Dermis blood vessel endothelial cell (primary cell): ENCODE measurements at regions not wholly inside any gene's neighbourhood (a gene's known extent, or its start where the extent isn't known, plus 50 kb on each side); places are given as distances from the start of the nearest gene placed in this dataset.

Experiments used
- DNase-seq: peaks from one replicate; pipeline ENCODE4 v3.0.0; 2010

DNA sequence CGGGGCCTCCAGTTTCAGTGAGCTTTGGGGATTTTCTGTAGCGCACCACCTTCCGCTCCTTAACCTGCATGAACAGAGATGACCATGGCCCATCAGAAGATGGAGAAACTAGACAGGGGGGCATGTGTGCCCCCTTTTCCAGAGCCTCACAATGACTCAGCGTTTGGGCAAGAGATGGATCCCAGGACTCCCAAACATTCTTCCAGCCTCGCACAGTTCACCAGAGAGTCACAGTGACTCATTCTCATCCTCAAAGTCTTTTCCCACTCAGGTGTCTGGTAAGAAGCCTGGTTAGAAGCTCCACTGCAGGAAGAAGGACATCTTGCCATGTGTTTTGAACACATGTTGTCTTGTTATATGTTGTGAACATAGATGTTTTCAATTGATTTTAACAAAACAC lies 76.2 kb upstream of the FRMD1 start:
- no peak for DNase-seq

DNA sequence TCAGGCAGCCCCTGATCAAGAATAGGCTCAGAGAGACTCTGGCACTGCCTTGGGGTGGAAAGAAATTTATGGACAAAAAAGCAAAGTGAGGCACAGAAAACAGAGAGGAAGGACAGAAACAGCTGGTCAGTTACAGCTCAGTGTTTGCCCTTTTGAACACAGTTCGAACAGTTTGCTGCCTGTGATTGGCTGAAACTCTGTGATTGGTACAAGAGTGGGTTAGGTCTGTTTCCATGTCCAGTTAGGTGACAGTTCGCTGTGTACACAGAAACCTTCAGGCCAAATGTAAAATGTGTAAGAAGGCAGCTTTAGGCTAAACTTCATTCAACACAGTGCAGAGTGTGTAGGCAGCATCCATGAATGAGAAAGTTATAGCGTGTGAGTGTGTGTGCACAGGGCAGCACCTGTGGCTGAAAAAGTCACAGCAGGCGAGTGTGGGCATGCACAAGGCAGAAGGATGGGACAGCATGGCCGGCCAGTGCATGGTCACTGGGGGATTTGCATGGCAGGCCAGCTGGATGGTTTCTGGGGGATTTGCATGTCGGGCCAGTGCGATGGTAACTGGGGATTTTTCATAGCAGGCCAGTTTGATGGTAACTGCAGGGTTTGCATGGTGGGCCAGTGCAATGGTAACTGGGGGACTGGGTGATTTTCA lies 75.4 kb upstream of the FRMD1 start:
- no peak for DNase-seq

DNA sequence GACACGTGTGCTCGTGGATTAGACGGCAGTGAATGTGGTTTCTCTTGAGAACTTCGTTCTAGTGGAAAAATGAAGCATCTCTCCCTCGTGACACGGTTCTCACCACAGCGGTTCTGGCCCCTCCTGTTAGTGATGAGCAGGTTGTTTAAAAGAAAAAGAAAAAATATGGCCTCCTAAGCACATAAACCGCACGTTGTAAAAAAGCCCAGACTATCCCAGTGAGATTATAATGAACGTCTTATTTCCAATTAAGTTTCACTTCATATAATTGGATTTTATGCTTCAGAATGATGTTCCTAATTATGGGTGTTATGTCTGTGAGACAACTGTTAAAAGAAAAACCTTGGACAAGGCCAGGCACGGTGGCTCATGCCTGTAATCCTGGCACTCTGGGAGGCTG lies 74.5 kb upstream of the FRMD1 start:
- no peak for DNase-seq

DNA sequence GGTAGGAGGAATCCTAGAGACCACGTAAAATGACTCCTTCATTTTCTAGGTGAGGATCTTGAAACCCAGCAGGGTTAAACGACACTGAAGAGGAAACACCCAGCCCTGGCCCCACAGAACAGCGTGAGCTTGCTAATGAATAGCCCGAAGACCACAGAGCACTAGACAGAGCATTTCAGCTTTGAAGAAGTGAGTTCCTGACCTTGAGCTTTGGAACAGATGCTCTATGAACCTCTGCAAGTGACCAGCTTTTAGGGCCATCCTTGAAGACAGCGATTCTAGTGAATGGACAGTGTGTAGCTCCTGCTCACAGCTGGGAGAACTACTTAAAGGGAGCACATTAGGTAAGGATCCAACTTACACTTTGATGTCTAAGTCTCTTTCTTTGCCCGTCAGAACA lies 74.0 kb upstream of the FRMD1 start:
- no peak for DNase-seq

DNA sequence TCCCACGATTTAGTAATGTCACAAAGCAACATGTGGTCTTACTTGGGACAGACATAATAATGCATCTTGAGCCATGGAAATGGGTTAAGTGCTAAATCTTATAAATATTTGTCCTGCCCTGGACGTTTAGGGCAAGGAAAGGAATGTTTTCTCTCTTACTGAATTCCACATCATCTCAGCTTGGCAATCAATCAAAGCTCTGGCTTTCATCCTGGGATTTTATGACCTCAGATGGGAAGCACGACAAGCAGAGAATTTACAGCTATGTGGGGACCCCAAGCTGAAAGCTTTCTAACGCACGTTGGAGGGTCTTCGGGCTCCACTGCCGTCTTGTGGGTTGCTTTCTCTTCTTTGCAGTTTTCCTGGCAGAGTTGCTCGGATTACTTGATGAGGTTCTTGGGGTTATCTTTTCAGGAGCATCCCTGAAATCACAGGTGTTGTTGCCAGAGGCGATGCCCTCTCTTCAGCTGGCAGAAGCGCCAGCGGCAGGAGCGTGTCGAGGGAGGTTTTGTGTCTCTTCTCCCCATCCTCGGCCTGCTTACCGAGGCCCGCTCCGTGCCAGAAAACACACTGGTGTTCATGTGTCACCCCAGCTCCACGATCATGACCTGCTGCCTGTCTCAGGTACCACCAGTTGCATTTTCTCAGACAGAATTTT lies 73.4 kb upstream of the FRMD1 start:
- DNase-seq: no peak

DNA sequence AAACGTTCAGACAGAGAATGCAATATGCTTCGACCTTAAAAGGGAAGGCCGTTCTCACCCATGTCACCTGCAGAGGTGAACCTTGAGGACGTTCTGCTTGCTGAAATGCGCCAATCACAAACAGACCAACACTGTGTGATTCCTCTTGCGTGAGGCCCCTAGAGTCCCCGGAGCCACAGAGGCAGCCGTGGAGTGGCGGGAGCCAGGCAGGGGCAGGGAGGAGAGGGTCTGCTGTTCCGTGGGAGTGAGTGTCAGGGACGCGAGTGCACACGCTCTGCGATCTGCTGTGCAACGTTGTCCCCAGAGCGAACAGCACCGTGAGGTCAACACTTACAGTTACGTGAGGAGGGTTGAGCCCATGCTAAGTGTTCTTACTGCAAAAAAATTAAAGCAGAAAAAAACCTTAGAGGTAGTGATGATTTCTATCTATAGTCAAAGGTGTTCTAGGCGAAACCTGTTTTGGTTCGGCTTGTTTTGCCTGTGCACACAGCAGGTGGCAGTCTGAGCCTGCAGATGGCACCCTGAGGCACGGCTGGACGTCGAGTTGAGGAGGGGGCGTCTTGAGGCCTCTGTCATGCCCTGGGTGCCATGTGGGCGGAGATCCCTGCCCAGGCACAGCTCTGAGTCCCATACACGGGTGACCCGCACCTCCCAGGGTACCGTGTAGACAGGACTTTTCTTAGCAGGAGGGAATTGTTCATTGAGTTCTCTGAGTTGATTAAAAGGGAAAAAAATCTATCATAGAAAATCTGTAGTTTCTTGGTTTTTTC lies 71.7 kb upstream of the FRMD1 start:
- no peak for DNase-seq

DNA sequence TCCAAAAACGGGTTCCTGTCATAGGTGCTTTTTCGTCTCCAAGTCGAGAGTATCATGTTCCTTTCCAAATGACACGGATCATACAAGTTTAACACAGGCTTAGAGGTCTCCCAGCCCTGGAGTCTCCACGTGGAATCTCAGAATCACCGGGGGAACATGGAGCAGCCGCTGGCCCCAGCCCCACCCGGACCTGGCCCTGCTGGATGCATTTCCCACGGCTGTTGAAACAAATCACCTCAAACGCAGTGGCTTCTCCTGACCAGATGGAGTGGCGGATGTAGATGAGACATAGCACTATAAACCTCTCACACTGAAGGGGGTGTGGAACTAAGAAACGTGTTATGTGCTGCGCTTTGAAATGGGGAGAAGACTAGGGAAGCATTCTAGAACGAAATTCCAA lies 70.0 kb upstream of the FRMD1 start:
- DNase-seq: no peak

DNA sequence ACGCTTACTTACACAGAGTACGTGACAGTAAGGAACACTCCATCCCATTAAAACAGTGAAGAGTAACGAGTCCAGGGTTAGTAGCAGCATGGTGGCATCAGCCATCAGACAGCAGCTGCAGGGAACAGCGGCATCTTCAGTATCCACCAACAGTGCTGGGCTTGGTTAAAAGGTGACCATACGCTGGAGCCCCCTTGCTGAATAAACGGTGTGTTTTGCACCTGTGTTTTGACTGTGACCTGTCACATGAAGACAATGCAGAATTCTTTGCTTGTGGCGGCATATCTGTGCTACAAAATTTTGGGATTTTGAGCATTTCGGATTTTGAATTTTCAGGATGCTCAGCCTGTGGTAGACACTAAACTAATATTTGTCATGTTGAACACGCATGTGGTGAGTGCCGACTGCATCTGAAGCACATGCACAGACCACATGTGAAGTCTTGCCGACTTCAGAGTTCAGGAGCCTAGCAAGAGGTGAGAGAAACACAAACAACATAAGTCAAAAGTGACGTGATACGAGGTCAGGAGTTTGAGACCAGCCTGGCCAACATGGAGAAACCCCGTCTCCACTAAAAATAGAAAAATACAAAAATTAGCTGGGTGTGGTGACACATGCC lies 69.3 kb upstream of the FRMD1 start:
- DNase-seq: no peak

DNA sequence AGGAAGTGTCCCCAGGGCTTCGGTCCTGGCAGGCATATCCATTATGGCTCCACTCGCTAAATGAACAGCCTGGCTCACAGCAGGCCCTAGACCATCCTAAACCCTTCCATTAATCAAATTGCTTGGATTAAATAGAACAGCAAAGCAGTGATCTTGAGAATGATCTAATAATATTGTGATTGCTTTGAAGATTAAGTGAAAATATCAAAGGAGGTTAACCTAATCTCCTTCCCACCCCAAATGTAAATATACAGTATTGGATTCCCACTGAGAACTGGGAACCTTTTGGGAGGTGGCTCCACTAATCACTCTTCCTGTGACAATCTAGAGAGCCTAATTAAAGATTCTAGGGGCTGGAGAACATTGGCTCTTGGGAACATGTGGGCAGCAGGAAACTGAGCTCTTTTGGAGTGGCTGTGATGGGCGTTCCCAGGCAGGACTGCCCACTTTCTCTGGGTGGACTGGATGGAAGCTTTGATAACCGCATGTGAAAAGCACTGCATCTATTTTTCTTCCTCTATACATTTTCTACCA lies 68.3 kb upstream of the FRMD1 start:
- DNase-seq: no peak

DNA sequence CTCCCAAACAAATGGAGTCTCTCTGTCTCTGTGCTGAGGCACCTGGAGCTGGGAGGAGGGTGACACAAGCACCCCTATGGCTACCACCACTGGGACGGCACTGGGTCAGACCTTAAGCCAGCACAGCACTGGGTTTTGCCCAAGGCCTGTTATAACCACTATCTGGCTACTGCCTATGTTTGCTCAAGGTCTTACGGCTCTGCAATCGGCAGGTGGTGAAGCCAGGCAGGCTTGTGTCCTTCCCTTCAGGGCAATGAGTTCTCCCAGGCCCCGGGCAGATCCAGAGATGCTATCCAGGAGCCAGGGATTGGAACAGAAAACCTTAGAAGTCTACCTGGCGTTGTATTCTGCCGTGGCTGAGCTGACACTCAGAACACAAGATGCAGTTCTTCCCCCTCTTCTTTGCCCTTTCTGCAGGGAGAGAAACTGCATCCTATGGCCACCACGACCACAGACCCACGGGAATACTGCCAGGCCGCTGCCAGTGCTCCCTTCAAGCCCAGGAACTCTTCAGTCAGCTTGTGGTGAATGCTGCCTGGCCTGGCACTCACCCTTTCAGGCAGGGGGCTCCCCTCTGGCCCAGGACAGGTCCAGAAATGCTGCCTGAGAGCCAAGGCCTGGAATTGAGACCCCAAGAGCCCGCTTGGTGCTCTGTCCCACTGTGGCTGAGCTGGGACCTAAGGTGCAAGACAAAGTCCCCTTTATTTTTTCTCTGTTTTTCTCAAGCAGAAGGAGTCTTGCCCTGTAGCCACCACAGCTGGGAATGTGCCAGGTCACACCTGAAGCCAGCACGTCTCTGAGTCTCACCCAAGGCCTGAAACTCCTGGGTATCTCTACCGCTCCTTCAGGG lies 67.0 kb upstream of the FRMD1 start:
- no peak for DNase-seq

DNA sequence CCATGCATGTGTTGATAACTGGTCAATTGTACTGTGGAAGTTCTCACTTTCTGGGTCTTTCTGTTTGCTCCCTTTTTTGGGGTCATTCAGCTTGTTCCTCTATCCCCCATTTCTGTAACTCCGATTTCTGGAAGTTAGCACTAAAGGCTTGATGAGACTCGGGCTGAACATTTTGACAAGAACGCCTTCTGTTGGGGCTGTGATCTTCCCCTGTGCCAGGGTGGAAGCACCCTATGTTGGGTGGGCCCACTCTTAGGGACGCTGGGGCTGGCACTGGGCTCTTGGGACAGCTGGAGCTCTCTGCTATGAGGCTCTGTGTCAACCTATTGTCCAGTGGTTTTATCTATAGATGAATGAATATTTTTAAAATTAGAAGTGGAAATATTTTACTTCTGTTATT lies 60.1 kb upstream of the FRMD1 start:
- no peak for DNase-seq

DNA sequence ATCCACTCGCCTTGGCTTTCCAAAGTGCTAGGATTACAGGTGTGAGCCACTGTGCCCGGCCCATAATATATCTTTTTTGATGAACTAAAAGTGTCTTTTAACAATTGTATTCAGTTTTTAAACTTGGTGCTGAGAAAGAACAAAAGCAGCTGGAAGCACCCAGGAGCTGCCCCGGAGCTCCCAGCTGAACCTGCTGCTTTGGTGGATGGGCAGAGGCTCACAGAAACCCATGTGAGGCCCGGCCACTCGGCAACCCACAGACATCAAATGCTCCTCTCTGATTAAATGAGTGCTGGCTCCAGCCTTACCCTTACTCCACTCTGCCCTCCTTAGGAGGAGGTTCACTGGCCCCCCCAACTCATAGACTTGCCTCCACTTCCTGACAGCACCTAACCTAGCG lies 59.4 kb upstream of the FRMD1 start:
- DNase-seq: no peak

DNA sequence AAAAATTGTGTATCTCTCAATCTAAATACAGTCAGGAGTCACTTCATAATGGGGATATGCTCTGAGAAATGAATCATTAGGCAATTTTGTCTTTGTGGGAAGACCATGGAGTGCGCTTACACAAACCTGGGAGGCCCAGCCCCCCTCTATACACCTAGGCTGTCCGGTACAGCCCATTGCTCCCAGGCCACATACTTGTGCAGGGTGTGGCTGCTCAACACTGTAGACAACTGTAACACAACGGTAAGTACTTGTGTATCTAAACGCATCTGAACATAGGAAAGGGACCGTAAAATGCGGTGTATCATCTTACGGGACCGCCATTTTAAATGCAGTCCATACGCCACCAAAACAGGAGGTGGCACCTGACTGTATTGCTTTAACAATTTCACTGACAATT lies 58.0 kb upstream of the FRMD1 start:
- no peak for DNase-seq

DNA sequence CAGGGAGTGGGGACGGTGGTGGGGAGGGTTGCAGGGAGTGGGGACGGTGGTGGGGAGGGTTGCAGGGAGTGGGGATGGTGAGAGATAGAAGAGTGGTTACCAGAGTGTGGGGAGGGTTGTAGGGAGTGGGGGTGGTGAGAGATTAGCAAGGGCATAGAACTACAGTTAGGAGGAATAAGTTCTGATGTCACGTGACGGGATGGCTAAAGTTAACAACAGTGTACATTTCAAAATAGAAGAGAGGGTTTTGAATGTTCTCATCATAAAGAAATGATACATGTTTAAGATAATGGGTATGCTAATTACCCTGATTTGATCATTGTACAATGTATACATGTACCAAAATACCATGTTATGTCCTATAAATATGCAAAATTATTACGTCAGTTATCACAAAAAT lies 57.6 kb upstream of the FRMD1 start:
- DNase-seq: no peak

DNA sequence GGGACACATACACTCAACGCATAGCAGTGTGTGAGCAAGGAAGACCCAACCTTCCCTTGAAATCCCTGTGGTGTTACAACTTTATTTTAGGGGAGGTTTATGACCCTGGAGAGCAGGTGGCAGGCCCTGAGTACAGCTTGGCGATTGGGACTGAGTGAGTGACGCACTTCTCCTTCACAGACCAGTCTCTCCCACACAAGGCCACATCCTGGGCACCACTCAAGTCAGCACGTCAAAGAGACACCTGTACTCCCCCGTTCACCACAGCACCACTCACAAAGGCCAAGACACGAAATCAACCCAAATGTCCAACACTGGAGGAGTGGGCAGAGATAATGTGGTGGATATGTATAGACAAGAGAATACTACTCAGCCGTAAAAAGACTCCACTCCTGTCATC lies 57.0 kb upstream of the FRMD1 start:
- no peak for DNase-seq

DNA sequence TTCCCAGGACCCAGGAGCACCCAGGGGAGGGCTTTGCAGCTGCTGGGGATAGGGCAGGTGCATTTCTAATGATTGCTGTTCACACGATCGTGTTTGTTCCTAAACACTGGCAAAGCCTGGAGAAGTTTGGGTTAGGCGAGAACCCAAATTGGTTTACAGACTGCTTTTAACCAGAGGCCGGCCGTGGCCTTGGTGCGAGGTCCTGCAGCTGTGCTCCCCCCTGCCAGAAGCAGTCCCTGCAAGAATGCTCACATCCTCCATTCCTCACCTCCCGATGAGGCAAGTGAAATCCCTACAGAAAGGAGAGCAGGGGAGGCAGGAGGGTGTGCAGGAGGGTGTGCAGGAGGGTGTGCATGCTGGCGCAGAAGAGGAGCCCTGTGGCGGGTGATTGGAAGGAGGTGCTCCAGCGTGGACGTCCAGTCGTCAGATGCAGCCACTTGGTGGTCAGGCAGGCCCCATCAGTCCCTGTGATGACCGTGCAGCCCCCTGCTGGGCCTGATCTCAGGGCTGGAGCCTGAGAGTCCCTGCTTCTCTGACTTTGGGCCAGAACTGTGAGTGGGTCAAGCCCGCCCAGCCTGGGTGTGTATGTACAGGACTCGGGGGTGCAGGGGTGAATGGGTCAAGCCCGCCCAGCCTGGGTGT lies 55.7 kb upstream of the FRMD1 start:
- DNase-seq: no peak

DNA sequence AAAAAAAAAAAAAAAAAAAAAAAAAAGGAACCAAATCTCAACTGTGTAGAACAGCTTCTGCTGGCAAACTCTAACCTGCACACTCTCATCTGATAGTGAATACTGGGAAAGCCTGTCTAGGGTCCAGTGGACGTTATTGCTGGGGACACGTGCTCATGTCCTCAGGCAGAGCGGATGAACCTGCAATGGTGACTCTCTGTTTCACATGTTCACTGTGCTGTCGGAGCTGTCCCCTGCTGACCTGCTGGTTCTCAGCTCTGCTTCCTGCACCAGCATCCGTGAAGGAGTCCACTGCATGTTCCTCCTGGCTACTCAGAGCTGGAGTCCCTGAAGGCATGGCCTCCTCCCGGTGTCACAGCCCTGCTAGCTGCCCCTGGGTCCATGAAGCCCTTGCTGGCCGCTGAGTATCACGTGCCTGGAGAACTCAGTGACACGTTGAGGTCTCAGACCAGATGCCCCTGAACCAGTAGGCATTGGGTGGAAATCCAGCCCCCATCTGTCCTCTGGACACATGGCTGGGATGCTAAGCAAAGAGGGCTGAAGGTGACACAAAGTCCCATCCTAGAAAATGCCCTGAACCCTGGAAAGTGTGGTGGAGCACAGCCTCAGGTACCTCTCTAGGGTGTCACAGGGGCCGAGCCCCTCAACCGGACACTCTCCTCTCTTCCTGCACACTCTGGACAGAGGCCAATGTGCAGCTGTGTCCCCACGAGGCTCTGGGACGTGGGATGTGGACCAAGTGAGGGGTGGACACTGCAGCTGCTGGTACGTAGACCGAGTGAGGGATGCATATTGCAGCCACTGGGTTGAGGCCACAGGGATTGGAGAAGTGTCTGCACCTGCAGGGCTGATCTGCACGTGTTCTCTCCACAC lies 54.9 kb upstream of the FRMD1 start:
- no peak for DNase-seq

DNA sequence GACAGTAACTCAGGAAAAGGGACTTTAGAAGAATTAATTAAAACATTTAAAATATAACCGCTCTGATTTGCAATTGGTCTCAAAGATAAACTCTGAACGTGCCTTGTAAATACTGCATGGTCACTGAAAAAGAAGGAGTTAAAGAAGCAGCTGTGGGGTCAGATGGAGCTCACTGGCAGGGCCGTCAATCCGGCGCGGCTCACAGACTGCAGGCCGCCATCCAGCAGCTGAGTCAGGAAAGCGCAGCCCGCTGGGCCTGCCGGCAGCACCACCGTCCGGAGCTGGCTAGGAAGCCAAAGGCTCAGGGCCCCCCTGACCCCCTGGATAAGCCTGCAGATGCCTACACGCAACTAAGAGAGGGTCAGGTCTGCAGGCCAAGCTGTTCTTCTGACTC lies 54.2 kb upstream of the FRMD1 start:
- DNase-seq: peak; percentile 41

DNA sequence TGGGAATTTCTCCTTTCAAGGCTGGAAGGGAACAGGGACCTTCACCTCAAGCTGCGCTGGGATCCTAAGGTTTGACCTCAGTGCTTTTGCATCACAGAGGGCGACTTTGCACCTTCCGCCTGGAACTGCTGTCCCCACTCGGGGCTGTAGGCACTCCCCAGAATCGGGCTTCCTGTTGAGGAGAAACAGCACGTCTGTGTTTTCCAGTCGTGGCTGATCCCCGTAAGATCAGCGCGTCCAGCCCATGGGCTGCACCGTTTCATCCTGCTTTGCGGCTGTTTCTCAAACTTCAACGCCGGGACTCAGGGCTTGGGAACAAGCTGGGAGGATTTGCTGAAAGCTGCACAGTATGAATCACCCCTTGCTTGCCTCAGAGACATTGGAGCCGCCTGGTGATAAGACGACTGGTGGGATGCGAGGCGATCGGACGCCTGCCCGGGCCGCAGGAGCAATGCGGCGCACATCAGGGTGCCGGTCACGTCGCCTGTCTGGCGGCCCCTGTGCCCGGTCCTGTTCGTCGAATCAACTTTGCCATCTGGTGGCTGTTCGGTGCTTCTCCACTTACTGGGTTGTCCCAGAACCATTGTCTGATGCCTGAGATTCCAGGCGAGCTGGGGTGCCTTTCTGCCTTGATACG lies 53.6 kb upstream of the FRMD1 start:
- DNase-seq: peak; percentile 72
